ENCODE measurements at regions not wholly inside any gene's neighbourhood (a gene's known extent, or its start where the extent isn't known, plus 50 kb on each side); places are given as distances from the start of the nearest gene placed in this dataset.

GRCh38 chr16:86244158-86244557 lies 266.2 kb upstream of the FOXF1 start:
- DNase-seq (ENCODE audit: low read depth) (no peak), FAIRE-seq (no peak)
- H3K27ac ChIP-seq (ENCODE audit: low read depth, low read length): no peak overlapping the region
- H3K9ac ChIP-seq (ENCODE audit: low read length): no peak overlapping the region
- H3K4me1 ChIP-seq (ENCODE audit: insufficient read depth, low read length): no peaks in the 10 kb centered on the region
- no peaks in the 10 kb centered on the region for H3K79me2 ChIP-seq (ENCODE audit: insufficient read depth, low read length)
- H3K36me3 Mint-ChIP-seq (ENCODE audit: low read depth, unreplicated experiment): no peaks in the 10 kb centered on the region
- H3K9me3 Mint-ChIP-seq (ENCODE audit: unreplicated experiment): peaks cover 4% of the 10 kb centered on the region
- no peak for TF ChIP-seq EZH2 (IDR thresholded peaks at IDR 0.05; ENCODE audit: insufficient read depth, low read length)
- TF ChIP-seq, protein P1, sequence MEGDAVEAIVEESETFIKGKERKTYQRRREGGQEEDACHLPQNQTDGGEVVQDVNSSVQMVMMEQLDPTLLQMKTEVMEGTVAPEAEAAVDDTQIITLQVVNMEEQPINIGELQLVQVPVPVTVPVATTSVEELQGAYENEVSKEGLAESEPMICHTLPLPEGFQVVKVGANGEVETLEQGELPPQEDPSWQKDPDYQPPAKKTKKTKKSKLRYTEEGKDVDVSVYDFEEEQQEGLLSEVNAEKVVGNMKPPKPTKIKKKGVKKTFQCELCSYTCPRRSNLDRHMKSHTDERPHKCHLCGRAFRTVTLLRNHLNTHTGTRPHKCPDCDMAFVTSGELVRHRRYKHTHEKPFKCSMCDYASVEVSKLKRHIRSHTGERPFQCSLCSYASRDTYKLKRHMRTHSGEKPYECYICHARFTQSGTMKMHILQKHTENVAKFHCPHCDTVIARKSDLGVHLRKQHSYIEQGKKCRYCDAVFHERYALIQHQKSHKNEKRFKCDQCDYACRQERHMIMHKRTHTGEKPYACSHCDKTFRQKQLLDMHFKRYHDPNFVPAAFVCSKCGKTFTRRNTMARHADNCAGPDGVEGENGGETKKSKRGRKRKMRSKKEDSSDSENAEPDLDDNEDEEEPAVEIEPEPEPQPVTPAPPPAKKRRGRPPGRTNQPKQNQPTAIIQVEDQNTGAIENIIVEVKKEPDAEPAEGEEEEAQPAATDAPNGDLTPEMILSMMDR (IDR thresholded peaks at IDR 0.05; ENCODE audit: insufficient read depth, low read depth, low read length): no peak
- H3K27me3 ChIP-seq (ENCODE audit: insufficient read depth, low read length): peaks cover 27% of the 10 kb centered on the region
- peaks cover 66% of the 10 kb centered on the region for H3K27me3 Mint-ChIP-seq (ENCODE audit: low read depth, unreplicated experiment)
- H3K36me3 ChIP-seq (ENCODE audit: insufficient read depth, low read length): no peaks in the 10 kb centered on the region
- H3K4me3 ChIP-seq (ENCODE audit: insufficient read depth, low read depth, low read length): no peak overlapping the region
- no peaks in the 10 kb centered on the region for H4K20me1 ChIP-seq (ENCODE audit: insufficient read depth, low read length)
- no peaks in the 10 kb centered on the region for H3K9me3 ChIP-seq (ENCODE audit: insufficient read depth, low read depth, low read length)
- no peak overlapping the region for H2AFZ ChIP-seq (ENCODE audit: low read depth, low read length)
- no peak overlapping the region for H3K4me3 Mint-ChIP-seq (ENCODE audit: unreplicated experiment)
- H3K27ac Mint-ChIP-seq (ENCODE audit: unreplicated experiment): no peak overlapping the region
- H3K4me2 ChIP-seq (ENCODE audit: low read length): no peak overlapping the region
- H3K4me1 Mint-ChIP-seq (ENCODE audit: low read depth, unreplicated experiment): no peaks in the 10 kb centered on the region

GRCh38 chr16:86244936-86245335 lies 265.4 kb upstream of the FOXF1 start:
- Mint-ChIP-seq H3K27ac (ENCODE audit: unreplicated experiment) (no peak overlapping the region), H3K9me3 (ENCODE audit: unreplicated experiment) (peaks cover 8% of the 10 kb centered on the region), H3K4me1 (ENCODE audit: low read depth, unreplicated experiment) (no peaks in the 10 kb centered on the region), H3K27me3 (ENCODE audit: low read depth, unreplicated experiment) (peaks cover 72% of the 10 kb centered on the region), H3K36me3 (ENCODE audit: low read depth, unreplicated experiment) (no peaks in the 10 kb centered on the region), H3K4me3 (ENCODE audit: unreplicated experiment) (no peak overlapping the region)
- H3K9ac ChIP-seq (ENCODE audit: low read length): no peak overlapping the region
- no peak overlapping the region for H3K4me2 ChIP-seq (ENCODE audit: low read length)
- H3K4me3 ChIP-seq (ENCODE audit: insufficient read depth, low read depth, low read length): no peak overlapping the region
- no peak overlapping the region for H2AFZ ChIP-seq (ENCODE audit: low read depth, low read length)
- no peaks in the 10 kb centered on the region for H3K36me3 ChIP-seq (ENCODE audit: insufficient read depth, low read length)
- H4K20me1 ChIP-seq (ENCODE audit: insufficient read depth, low read length): no peaks in the 10 kb centered on the region
- TF ChIP-seq, protein P1 (IDR thresholded peaks at IDR 0.05; ENCODE audit: insufficient read depth, low read depth, low read length): no peak
- no peak for TF ChIP-seq EZH2 (IDR thresholded peaks at IDR 0.05; ENCODE audit: insufficient read depth, low read length)
- H3K9me3 ChIP-seq (ENCODE audit: insufficient read depth, low read depth, low read length): no peaks in the 10 kb centered on the region
- no peak for DNase-seq (ENCODE audit: low read depth)
- H3K4me1 ChIP-seq (ENCODE audit: insufficient read depth, low read length): no peaks in the 10 kb centered on the region
- no peak for FAIRE-seq
- H3K79me2 ChIP-seq (ENCODE audit: insufficient read depth, low read length): no peaks in the 10 kb centered on the region
- H3K27me3 ChIP-seq (ENCODE audit: insufficient read depth, low read length): peaks cover 27% of the 10 kb centered on the region
- H3K27ac ChIP-seq (ENCODE audit: low read depth, low read length): no peak overlapping the region

DNA sequence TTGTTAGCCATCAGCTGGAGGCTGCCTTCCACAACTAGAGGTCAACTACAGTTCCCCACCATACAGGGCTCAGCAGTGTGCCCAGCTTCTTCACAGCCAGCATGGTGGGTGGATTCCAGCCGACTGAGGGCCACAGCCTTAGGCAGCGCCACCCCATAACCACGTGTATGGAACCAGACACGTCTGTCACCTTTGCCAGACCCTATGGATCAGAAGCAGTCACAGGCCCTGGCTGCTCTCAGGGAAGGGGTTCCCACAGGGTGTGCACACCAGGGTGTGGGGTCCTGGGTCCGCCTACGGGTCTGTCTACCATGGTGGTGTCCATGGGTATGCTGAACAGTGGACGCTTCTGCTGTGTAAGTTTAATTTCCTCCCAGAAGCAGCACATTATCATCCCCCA lies 265.0 kb upstream of the FOXF1 start:
- no peak overlapping the region for H3K4me3 ChIP-seq (ENCODE audit: insufficient read depth, low read depth, low read length)
- no peaks in the 10 kb centered on the region for H4K20me1 ChIP-seq (ENCODE audit: insufficient read depth, low read length)
- Mint-ChIP-seq H3K4me3 (ENCODE audit: unreplicated experiment) (no peak overlapping the region), H3K27ac (ENCODE audit: unreplicated experiment) (no peak overlapping the region), H3K4me1 (ENCODE audit: low read depth, unreplicated experiment) (no peaks in the 10 kb centered on the region), H3K27me3 (ENCODE audit: low read depth, unreplicated experiment) (peaks cover 76% of the 10 kb centered on the region), H3K36me3 (ENCODE audit: low read depth, unreplicated experiment) (no peaks in the 10 kb centered on the region), H3K9me3 (ENCODE audit: unreplicated experiment) (peaks cover 8% of the 10 kb centered on the region)
- H3K27ac ChIP-seq (ENCODE audit: low read depth, low read length): no peak overlapping the region
- no peak overlapping the region for H3K9ac ChIP-seq (ENCODE audit: low read length)
- TF ChIP-seq, protein P1 (IDR thresholded peaks at IDR 0.05; ENCODE audit: insufficient read depth, low read depth, low read length): no peak
- no peak for TF ChIP-seq EZH2 (IDR thresholded peaks at IDR 0.05; ENCODE audit: insufficient read depth, low read length)
- no peak for FAIRE-seq
- no peaks in the 10 kb centered on the region for H3K36me3 ChIP-seq (ENCODE audit: insufficient read depth, low read length)
- no peak for DNase-seq (ENCODE audit: low read depth)
- H3K9me3 ChIP-seq (ENCODE audit: insufficient read depth, low read depth, low read length): no peaks in the 10 kb centered on the region
- no peaks in the 10 kb centered on the region for H3K4me1 ChIP-seq (ENCODE audit: insufficient read depth, low read length)
- H3K79me2 ChIP-seq (ENCODE audit: insufficient read depth, low read length): no peaks in the 10 kb centered on the region
- peaks cover 26% of the 10 kb centered on the region for H3K27me3 ChIP-seq (ENCODE audit: insufficient read depth, low read length)
- no peak overlapping the region for H3K4me2 ChIP-seq (ENCODE audit: low read length)
- H2AFZ ChIP-seq (ENCODE audit: low read depth, low read length): no peak overlapping the region

All from astrocyte (in vitro differentiated cells and primary cell).